Endothelial cell of umbilical vein (primary cell): ENCODE measurements at regions not wholly inside any gene's neighbourhood (a gene's known extent, or its start where the extent isn't known, plus 50 kb on each side); places are given as distances from the start of the nearest gene placed in this dataset.

ENCODE experiments used
- BruUV-seq: library from RNA; stranded (reverse); fragments of 400-500 nt; replicated peaks from 2 replicates; lab custom pipeline; 2021; lab: Mats Ljungman, UMichigan
- CTCF ChIA-PET: fragments of 300-600, 350-600 bp; sonication (Branson Sonifier 250); formaldehyde crosslinking; loops from one replicate; lab custom pipeline; 2021; ENCODE audit warnings: antibody characterized with exemption, inconsistent platforms; lab: Charles Lee
- POLR2A ChIA-PET: fragments of 300-600, 350-600 bp; sonication (Branson Sonifier 250); formaldehyde crosslinking; loops from one replicate; lab custom pipeline; 2021; ENCODE audit warnings: antibody characterized with exemption, inconsistent platforms; lab: Charles Lee
- DNase-seq: peaks from one replicate; pipeline ENCODE4 v3.0.0-alpha.2; 2011; ENCODE audit warnings: low read depth, low spot score
- FAIRE-seq: peaks from 2 replicates; lab custom pipeline; 2011; peaks lifted over from hg19 to GRCh38; lab: Jason Lieb, UNC
- H2AFZ ChIP-seq: 2 replicates; pipeline ENCODE4 v1.6.0; 2012; ENCODE audit warnings: low read depth, low read length, control low read depth, inconsistent platforms
- H3K27ac ChIP-seq: 2 replicates; pipeline ENCODE4 v1.5.1; 2011; ENCODE audit warnings: low read depth, mild to moderate bottlenecking, control low read depth, low read length, moderate library complexity; ENCODE audit not compliant: insufficient read depth
- H3K27me3 ChIP-seq, 2 experiments: 2 replicates each; pipeline versions ENCODE4 v1.6.0 to v1.6.1; 2011; ENCODE audit warnings: low read length in 2 of 2, mixed read lengths in 1 of 2; ENCODE audit not compliant: control insufficient read depth in 2 of 2, insufficient read depth in 2 of 2
- H3K36me3 ChIP-seq, 2 experiments: 2 replicates in 1 of 2; 3 replicates in 1 of 2; pipeline ENCODE4 v1.5.1; 2011; ENCODE audit warnings: low read length in 2 of 2, mild to moderate bottlenecking in 1 of 2, moderate library complexity in 1 of 2; ENCODE audit not compliant: control insufficient read depth in 2 of 2, insufficient read depth in 2 of 2; ENCODE audit errors: extremely low read depth in 1 of 2
- H3K4me1 ChIP-seq: 3 replicates; pipeline ENCODE4 v1.5.1; 2011; ENCODE audit warnings: mild to moderate bottlenecking, low read length; ENCODE audit not compliant: control insufficient read depth, insufficient read depth; ENCODE audit errors: extremely low read depth
- H3K4me2 ChIP-seq: 2 replicates; pipeline ENCODE4 v1.6.1; 2011; ENCODE audit warnings: low read length, control low read depth, mixed read lengths; ENCODE audit not compliant: insufficient read depth
- H3K4me3 ChIP-seq, 3 experiments: fragments of 200-600 bp in 1 of 3; sonication (generic), shearing (Covaris generic) in 1 of 3; replicated peaks in 1 of 3; 2 replicates each; pipeline ENCODE4 v1.5.1; 2011 to 2016; ENCODE audit warnings: control low read depth in 3 of 3, low read length in 3 of 3, mild to moderate bottlenecking in 2 of 3, inconsistent platforms in 1 of 3, low read depth in 1 of 3, moderate library complexity in 1 of 3; ENCODE audit not compliant: insufficient read depth in 1 of 3
- H3K79me2 ChIP-seq: 2 replicates; pipeline ENCODE4 v1.6.0; 2012; ENCODE audit warnings: low read length, inconsistent platforms; ENCODE audit not compliant: control insufficient read depth, insufficient read depth
- H3K9ac ChIP-seq: replicated peaks from 2 replicates; pipeline ENCODE3; 2011; ENCODE audit warnings: low read length, control low read depth; ENCODE audit not compliant: insufficient read depth; ENCODE audit errors: extremely low read depth
- H3K9me1 ChIP-seq: replicated peaks from 3 replicates; pipeline ENCODE4 v1.6.0; 2011; ENCODE audit warnings: mild to moderate bottlenecking, low read length; ENCODE audit not compliant: control insufficient read depth, insufficient read depth; ENCODE audit errors: extremely low read depth
- H3K9me3 ChIP-seq: replicated peaks from 2 replicates; pipeline ENCODE4 v1.5.1; 2012; ENCODE audit warnings: low read length, inconsistent platforms; ENCODE audit not compliant: control insufficient read depth, insufficient read depth
- H4K20me1 ChIP-seq: replicated peaks from 2 replicates; pipeline ENCODE3; 2011; ENCODE audit warnings: mild to moderate bottlenecking, low read length; ENCODE audit not compliant: control insufficient read depth, insufficient read depth; ENCODE audit errors: extremely low read depth
- EZH2 ChIP-seq: IDR thresholded peaks from 2 replicates; pipeline ENCODE4 v1.6.1; 2012; ENCODE audit warnings: borderline replicate concordance, low read depth, mild to moderate bottlenecking, moderate library complexity, low read length, inconsistent platforms; ENCODE audit not compliant: severe bottlenecking
- GATA2 ChIP-seq: IDR thresholded peaks from 2 replicates; pipeline ENCODE4 v1.7.0; 2011; ENCODE audit warnings: low read depth, mild to moderate bottlenecking, moderate library complexity, mixed read lengths, low read length; ENCODE audit not compliant: insufficient read length, insufficient read depth
- POLR2A ChIP-seq: IDR thresholded peaks from 2 replicates; pipeline ENCODE4 v1.6.1; 2012; ENCODE audit warnings: low read depth, mild to moderate bottlenecking, control low read depth, low read length
- dilution Hi-C: fragments of 300-500 bp; cut with MboI; formaldehyde crosslinking; loops from one replicate; pipeline ENCODE4 v1.15.0; 2019; ENCODE audit warnings: low sequenced_read_pairs; ENCODE audit not compliant: extremely low pct_ligation_motif_present
- intact Hi-C: fragments of 100-400 bp; cut with micrococcal nuclease; formaldehyde crosslinking; loops from one replicate; pipeline ENCODE4 v1.10.0; 2022

DNA sequence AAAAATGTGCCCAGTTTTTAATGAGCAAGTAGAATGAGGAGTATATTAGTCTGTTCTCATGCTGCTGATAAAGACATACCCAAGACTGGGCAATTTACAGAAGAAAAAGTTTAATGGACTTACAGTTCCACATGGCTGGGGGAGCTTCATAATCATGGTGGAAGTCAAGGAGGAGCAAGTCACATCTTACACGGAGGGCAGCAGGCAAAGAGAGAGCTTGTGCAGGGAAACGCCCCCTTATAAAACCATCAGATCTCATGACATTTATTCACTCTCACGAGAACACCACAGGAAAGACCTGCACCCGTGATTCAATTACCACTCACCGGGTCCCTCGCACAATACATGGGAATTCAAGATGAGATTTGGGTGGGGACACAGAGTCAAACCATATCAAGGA lies 111.7 kb upstream of the CNTN6 start:
- dilution Hi-C loops (no loop called here), intact Hi-C loops (no loop called here)
- Histone ChIP-seq H3K4me1 (no peaks in the 10 kb centered on the region), H3K36me3 (no peaks in the 10 kb centered on the region), H2AFZ (no peak overlapping the region), H3K9ac (no peak overlapping the region), H3K4me3 (no peak overlapping the region), H3K79me2 (no peaks in the 10 kb centered on the region), H4K20me1 (no peaks in the 10 kb centered on the region), H3K4me2 (no peak overlapping the region), H3K9me1 (no peaks in the 10 kb centered on the region), H3K27ac (no peak overlapping the region), H3K27me3 (no peaks in the 10 kb centered on the region), H3K9me3 (peaks cover 5% of the 10 kb centered on the region)
- DNase-seq (no peak), FAIRE-seq (no peak)
- no TSS peak for BruUV-seq
- TF ChIP-seq POLR2A (no peak), EZH2 (no peak)
- POLR2A ChIA-PET, result no interaction called here
- CTCF ChIA-PET, result no interaction called here

GRCh38 chr3:988785-989184 lies 104.0 kb upstream of the CNTN6 start:
- CTCF ChIA-PET, result no interaction called here
- no peaks in the 10 kb centered on the region for H3K9me1 ChIP-seq
- DNase-seq (no peak), FAIRE-seq (no peak)
- no peaks in the 10 kb centered on the region for H4K20me1 ChIP-seq
- POLR2A ChIA-PET, result no interaction called here
- dilution Hi-C loops (no loop called here), intact Hi-C loops (no loop called here)
- H3K27me3 ChIP-seq, result no peaks in the 10 kb centered on the region
- H3K36me3 ChIP-seq, result no peaks in the 10 kb centered on the region
- no peaks in the 10 kb centered on the region for H3K4me1 ChIP-seq
- H2AFZ ChIP-seq, result no peak overlapping the region
- H3K27ac ChIP-seq, result no peak overlapping the region
- peaks cover 3% of the 10 kb centered on the region for H3K9me3 ChIP-seq
- no peak overlapping the region for H3K9ac ChIP-seq
- H3K4me2 ChIP-seq, result no peak overlapping the region
- H3K79me2 ChIP-seq, result no peaks in the 10 kb centered on the region
- no TSS peak for BruUV-seq
- TF ChIP-seq EZH2 (no peak), GATA2 (no peak)
- no peak overlapping the region for H3K4me3 ChIP-seq
